H9 (cell line): ENCODE measurements at regions not wholly inside any gene's neighbourhood (a gene's known extent, or its start where the extent isn't known, plus 50 kb on each side); places are given as distances from the start of the nearest gene placed in this dataset.

Experiments used
- DNase-seq: peaks from one replicate; pipeline ENCODE4 v3.0.0-alpha.2; 2017
- H2AFZ ChIP-seq: one replicate; pipeline ENCODE4 v1.6.1; 2013; ENCODE audit warnings: mild to moderate bottlenecking, low read length, control low read depth, moderate library complexity
- H2AK5ac ChIP-seq: 2 replicates; pipeline ENCODE4 v1.6.1; 2013; ENCODE audit warnings: low read length, control low read depth, mixed read lengths; ENCODE audit not compliant: insufficient read length
- H2BK120ac ChIP-seq: one replicate; pipeline ENCODE4 v1.6.1; 2013; ENCODE audit warnings: low read depth, mild to moderate bottlenecking, low read length, control low read depth, inconsistent platforms; ENCODE audit not compliant: poor library complexity, severe bottlenecking
- H2BK12ac ChIP-seq: 2 replicates; pipeline ENCODE4 v1.6.1; 2013; ENCODE audit warnings: low read length, control low read depth, mixed read lengths, low read depth; ENCODE audit not compliant: insufficient read length
- H2BK15ac ChIP-seq: 2 replicates; pipeline ENCODE4 v1.6.1; 2013; ENCODE audit warnings: low read depth, low read length, control low read depth
- H2BK20ac ChIP-seq: one replicate; pipeline ENCODE4 v1.6.1; 2013; ENCODE audit warnings: low read depth, mild to moderate bottlenecking, low read length, control low read depth, inconsistent platforms; ENCODE audit not compliant: poor library complexity, severe bottlenecking
- H2BK5ac ChIP-seq: 2 replicates; pipeline ENCODE4 v1.6.1; 2013; ENCODE audit warnings: low read length, control low read depth, mixed read lengths; ENCODE audit not compliant: insufficient read length
- H3K14ac ChIP-seq: 2 replicates; pipeline ENCODE4 v1.6.1; 2013; ENCODE audit warnings: low read length, control low read depth; ENCODE audit not compliant: insufficient read depth
- H3K18ac ChIP-seq: 2 replicates; pipeline ENCODE4 v1.6.1; 2013; ENCODE audit warnings: low read depth, mild to moderate bottlenecking, mixed read lengths, low read length, control low read depth; ENCODE audit not compliant: insufficient read length
- H3K23ac ChIP-seq: 2 replicates; pipeline ENCODE4 v1.6.1; 2013; ENCODE audit warnings: low read length, control low read depth, mixed read lengths, low read depth; ENCODE audit not compliant: insufficient read length
- H3K23me2 ChIP-seq: 2 replicates; pipeline ENCODE4 v1.6.1; 2013; ENCODE audit warnings: low read depth, mild to moderate bottlenecking, mixed read lengths, low read length, control low read depth; ENCODE audit not compliant: insufficient read length, poor library complexity, severe bottlenecking
- H3K27ac ChIP-seq: 2 replicates; pipeline ENCODE4 v1.5.1; 2013; ENCODE audit warnings: low read length, control low read depth, mixed read lengths, low read depth; ENCODE audit not compliant: insufficient read length
- H3K27me3 ChIP-seq: 2 replicates; pipeline ENCODE4 v1.6.1; 2013; ENCODE audit warnings: low read length, control low read depth, inconsistent platforms; ENCODE audit not compliant: insufficient read depth
- H3K4ac ChIP-seq: 2 replicates; pipeline ENCODE4 v1.6.1; 2013; ENCODE audit warnings: low read depth, mild to moderate bottlenecking, control low read depth, inconsistent platforms, low read length, moderate library complexity
- H3K4me1 ChIP-seq: 2 replicates; pipeline ENCODE4 v1.6.1; 2013; ENCODE audit warnings: low read length, control low read depth, inconsistent platforms; ENCODE audit not compliant: insufficient read depth
- H3K4me2 ChIP-seq: 2 replicates; pipeline ENCODE4 v1.6.1; 2013; ENCODE audit warnings: low read length, control low read depth, mixed read lengths; ENCODE audit not compliant: insufficient read length, insufficient read depth
- H3K56ac ChIP-seq: 2 replicates; pipeline ENCODE4 v1.6.1; 2013; ENCODE audit warnings: low read depth, mild to moderate bottlenecking, mixed read lengths, low read length, control low read depth; ENCODE audit not compliant: insufficient read length
- H3K79me1 ChIP-seq: 2 replicates; pipeline ENCODE4 v1.6.1; 2013; ENCODE audit warnings: low read depth, mild to moderate bottlenecking, moderate library complexity, low read length, control low read depth, inconsistent platforms; ENCODE audit not compliant: insufficient read depth, poor library complexity, severe bottlenecking
- H3K79me2 ChIP-seq: 2 replicates; pipeline ENCODE4 v1.6.1; 2013; ENCODE audit warnings: low read length, control low read depth, inconsistent platforms; ENCODE audit not compliant: insufficient read depth
- H3K9ac ChIP-seq: 2 replicates; pipeline ENCODE4 v1.6.1; 2013; ENCODE audit warnings: low read length, control low read depth, mixed read lengths; ENCODE audit not compliant: insufficient read length; ENCODE audit errors: extremely low read depth
- H3K9me3 ChIP-seq: one replicate; pipeline ENCODE4 v1.6.1; 2013; ENCODE audit warnings: low read depth, low read length, inconsistent platforms; ENCODE audit not compliant: control insufficient read depth
- H3T11ph ChIP-seq: one replicate; pipeline ENCODE4 v1.6.1; 2013; ENCODE audit warnings: mild to moderate bottlenecking, low read length, control low read depth, inconsistent platforms
- H4K20me1 ChIP-seq: one replicate; pipeline ENCODE4 v1.6.1; 2013; ENCODE audit not compliant: control insufficient read depth, insufficient read length, insufficient read depth
- H4K5ac ChIP-seq: 2 replicates; pipeline ENCODE4 v1.6.1; 2013; ENCODE audit warnings: low read depth, mild to moderate bottlenecking, mixed read lengths, low read length, control low read depth; ENCODE audit not compliant: insufficient read length
- H4K8ac ChIP-seq: replicated peaks from 2 replicates; pipeline ENCODE4 v1.6.1; 2013; ENCODE audit warnings: low read length, control low read depth, mixed read lengths, low read depth; ENCODE audit not compliant: insufficient read length
- H4K91ac ChIP-seq: 2 replicates; pipeline ENCODE4 v1.6.1; 2013; ENCODE audit warnings: low read depth, mild to moderate bottlenecking, moderate library complexity, mixed read lengths, low read length, control low read depth; ENCODE audit not compliant: insufficient read length
- H3K27ac Mint-ChIP-seq, 3 experiments: 2 replicates in 2 of 3; 3 replicates in 1 of 3; pipeline ENCODE4 v1.8.0; 2020 to 2021; ENCODE audit warnings: mixed read lengths in 3 of 3, mild to moderate bottlenecking in 1 of 3, moderate library complexity in 1 of 3
- H3K27me3 Mint-ChIP-seq: 2 replicates; pipeline ENCODE4 v1.8.0; 2021; ENCODE audit warnings: low read depth, mild to moderate bottlenecking, moderate library complexity, mixed read lengths
- H3K36me3 Mint-ChIP-seq, 3 experiments: 2 replicates in 2 of 3; 3 replicates in 1 of 3; pipeline ENCODE4 v1.8.0; 2020 to 2021; ENCODE audit warnings: low read depth in 3 of 3, mixed read lengths in 3 of 3; ENCODE audit not compliant: insufficient read depth in 1 of 3
- H3K4me1 Mint-ChIP-seq, 2 experiments: 2 replicates each; pipeline ENCODE4 v1.8.0; 2020; ENCODE audit warnings: mixed read lengths in 2 of 2
- H3K4me3 Mint-ChIP-seq, 2 experiments: 2 replicates in 1 of 2; 3 replicates in 1 of 2; pipeline ENCODE4 v1.8.0; 2020 to 2021; ENCODE audit warnings: mild to moderate bottlenecking in 2 of 2, mixed read lengths in 2 of 2, moderate library complexity in 1 of 2
- H3K9me3 Mint-ChIP-seq, 2 experiments: 2 replicates in 1 of 2; 3 replicates in 1 of 2; pipeline ENCODE4 v1.8.0; 2020; ENCODE audit warnings: mild to moderate bottlenecking in 2 of 2, mixed read lengths in 2 of 2, moderate library complexity in 1 of 2
- WGBS: extraction: QIAGEN DNeasy Blood & Tissue Kit; methylation state at CpG from one replicate; pipeline ENCODE4 v1.1.7; 2013; ENCODE audit warnings: missing lambda C conversion rate, low lambda C conversion rate, mixed read lengths; ENCODE audit not compliant: insufficient read length; ENCODE audit errors: extremely low coverage; 5-methylcytosine and 5-hydroxymethylcytosine counted together
- TF ChIP-seq, protein P1 (sequence below): fragments of 200-600 bp; sonication (generic); conservative IDR thresholded peaks from 3 replicates; pipeline ENCODE4 v1.8.0; 2021; ENCODE audit warnings: antibody characterized with exemption, mild to moderate bottlenecking

- H3K18ac ChIP-seq, result no peak overlapping the region
- no peaks in the 10 kb centered on the region for H3K4me1 Mint-ChIP-seq
- H2AFZ ChIP-seq, result no peak overlapping the region
- H3K9me3 ChIP-seq, result peaks cover 58% of the 10 kb centered on the region
- no peak overlapping the region for H4K91ac ChIP-seq
- no peak overlapping the region for H3K4ac ChIP-seq
- no peak overlapping the region for H3K27ac ChIP-seq
- H2AK5ac ChIP-seq, result no peak overlapping the region
- no peaks in the 10 kb centered on the region for H3K23me2 ChIP-seq
- peaks cover 81 to 86% of the 10 kb centered on the region in 2 experiments for H3K9me3 Mint-ChIP-seq
- H4K5ac ChIP-seq, result no peak overlapping the region
- no peaks in the 10 kb centered on the region for H4K20me1 ChIP-seq
- H2BK12ac ChIP-seq, result no peak overlapping the region
- no peaks in the 10 kb centered on the region for H3K4me1 ChIP-seq
- no peak overlapping the region for H3K4me2 ChIP-seq
- H3K27me3 Mint-ChIP-seq, result peaks cover 2% of the 10 kb centered on the region
- no peak overlapping the region for H3K56ac ChIP-seq
- peaks cover 0 to 15% (median 0%) of the 10 kb centered on the region in 3 experiments; a peak in 2 of 7 replicates for H3K36me3 Mint-ChIP-seq
- no peak overlapping the region for H3T11ph ChIP-seq
- no peak overlapping the region for H4K8ac ChIP-seq
- H3K9ac ChIP-seq, result no peak overlapping the region
- H2BK120ac ChIP-seq, result no peak overlapping the region
- H2BK20ac ChIP-seq, result no peak overlapping the region
- H3K27ac Mint-ChIP-seq, result no peak overlapping the region
- H3K23ac ChIP-seq, result no peak overlapping the region
- H3K4me3 Mint-ChIP-seq, result no peak overlapping the region
- no peak overlapping the region for H3K14ac ChIP-seq
- H3K27me3 ChIP-seq, result no peaks in the 10 kb centered on the region
- no peaks in the 10 kb centered on the region for H3K79me2 ChIP-seq
- no peaks in the 10 kb centered on the region for H3K79me1 ChIP-seq
- no CpG with 5 or more reads among the region's 4 CpGs for WGBS
- H2BK15ac ChIP-seq, result no peak overlapping the region
- TF ChIP-seq, protein P1, sequence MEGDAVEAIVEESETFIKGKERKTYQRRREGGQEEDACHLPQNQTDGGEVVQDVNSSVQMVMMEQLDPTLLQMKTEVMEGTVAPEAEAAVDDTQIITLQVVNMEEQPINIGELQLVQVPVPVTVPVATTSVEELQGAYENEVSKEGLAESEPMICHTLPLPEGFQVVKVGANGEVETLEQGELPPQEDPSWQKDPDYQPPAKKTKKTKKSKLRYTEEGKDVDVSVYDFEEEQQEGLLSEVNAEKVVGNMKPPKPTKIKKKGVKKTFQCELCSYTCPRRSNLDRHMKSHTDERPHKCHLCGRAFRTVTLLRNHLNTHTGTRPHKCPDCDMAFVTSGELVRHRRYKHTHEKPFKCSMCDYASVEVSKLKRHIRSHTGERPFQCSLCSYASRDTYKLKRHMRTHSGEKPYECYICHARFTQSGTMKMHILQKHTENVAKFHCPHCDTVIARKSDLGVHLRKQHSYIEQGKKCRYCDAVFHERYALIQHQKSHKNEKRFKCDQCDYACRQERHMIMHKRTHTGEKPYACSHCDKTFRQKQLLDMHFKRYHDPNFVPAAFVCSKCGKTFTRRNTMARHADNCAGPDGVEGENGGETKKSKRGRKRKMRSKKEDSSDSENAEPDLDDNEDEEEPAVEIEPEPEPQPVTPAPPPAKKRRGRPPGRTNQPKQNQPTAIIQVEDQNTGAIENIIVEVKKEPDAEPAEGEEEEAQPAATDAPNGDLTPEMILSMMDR, result no peak
- no peak overlapping the region for H2BK5ac ChIP-seq
- DNase-seq, result no peak
Observed at GRCh38 chr20:56308036-56308435, 50.7 kb upstream of the FAM210B start.
